RWPE2 (cell line): ENCODE measurements at regions not wholly inside any gene's neighbourhood (a gene's known extent, or its start where the extent isn't known, plus 50 kb on each side); places are given as distances from the start of the nearest gene placed in this dataset.

Experiments
- ATAC-seq: fragments of 200-7000 bp; cut with Tn5 transposase; 3 replicates; pipeline ENCODE4 v1.9.1; 2021; ENCODE audit warnings: low read depth
- DNase-seq: peaks from one replicate; pipeline ENCODE4 v3.0.0-alpha.2; 2020; ENCODE audit warnings: low spot score
- H3K27ac ChIP-seq: fragments of 450-650 bp; 2 replicates; pipeline ENCODE4 v1.5.1; 2017; ENCODE audit warnings: mild to moderate bottlenecking; ENCODE audit not compliant: poor library complexity, severe bottlenecking
- H3K27me3 ChIP-seq: fragments of 250-450 bp; sonication (Bioruptor Pico); 2 replicates; pipeline ENCODE4 v1.5.1; 2021; ENCODE audit warnings: mild to moderate bottlenecking, moderate library complexity; ENCODE audit not compliant: insufficient read depth, poor library complexity, severe bottlenecking
- H3K36me3 ChIP-seq: fragments of 250-450 bp; sonication (Bioruptor Pico); 2 replicates; pipeline ENCODE4 v1.5.1; 2020; ENCODE audit warnings: low read depth, mild to moderate bottlenecking, moderate library complexity
- H3K4me1 ChIP-seq: fragments of 250-450 bp; sonication (Bioruptor Pico); 2 replicates; pipeline ENCODE4 v1.5.1; 2021; ENCODE audit warnings: mild to moderate bottlenecking, moderate library complexity; ENCODE audit not compliant: insufficient read depth, poor library complexity, severe bottlenecking
- H3K4me3 ChIP-seq: fragments of 250-450 bp; sonication (Bioruptor Pico); 2 replicates; pipeline ENCODE4 v1.5.1; 2021; ENCODE audit warnings: mild to moderate bottlenecking, moderate library complexity; ENCODE audit not compliant: severe bottlenecking
- H3K9me3 ChIP-seq: fragments of 250-450 bp; sonication (Bioruptor Pico); 2 replicates; pipeline ENCODE4 v1.5.1; 2021; ENCODE audit warnings: mild to moderate bottlenecking, moderate library complexity; ENCODE audit not compliant: severe bottlenecking
- TF ChIP-seq, protein P1 (sequence below): fragments of 450-650 bp; IDR thresholded peaks from one replicate; pipeline ENCODE4 v1.5.1; 2017; ENCODE audit warnings: mild to moderate bottlenecking, moderate library complexity; ENCODE audit not compliant: poor library complexity, severe bottlenecking

DNA sequence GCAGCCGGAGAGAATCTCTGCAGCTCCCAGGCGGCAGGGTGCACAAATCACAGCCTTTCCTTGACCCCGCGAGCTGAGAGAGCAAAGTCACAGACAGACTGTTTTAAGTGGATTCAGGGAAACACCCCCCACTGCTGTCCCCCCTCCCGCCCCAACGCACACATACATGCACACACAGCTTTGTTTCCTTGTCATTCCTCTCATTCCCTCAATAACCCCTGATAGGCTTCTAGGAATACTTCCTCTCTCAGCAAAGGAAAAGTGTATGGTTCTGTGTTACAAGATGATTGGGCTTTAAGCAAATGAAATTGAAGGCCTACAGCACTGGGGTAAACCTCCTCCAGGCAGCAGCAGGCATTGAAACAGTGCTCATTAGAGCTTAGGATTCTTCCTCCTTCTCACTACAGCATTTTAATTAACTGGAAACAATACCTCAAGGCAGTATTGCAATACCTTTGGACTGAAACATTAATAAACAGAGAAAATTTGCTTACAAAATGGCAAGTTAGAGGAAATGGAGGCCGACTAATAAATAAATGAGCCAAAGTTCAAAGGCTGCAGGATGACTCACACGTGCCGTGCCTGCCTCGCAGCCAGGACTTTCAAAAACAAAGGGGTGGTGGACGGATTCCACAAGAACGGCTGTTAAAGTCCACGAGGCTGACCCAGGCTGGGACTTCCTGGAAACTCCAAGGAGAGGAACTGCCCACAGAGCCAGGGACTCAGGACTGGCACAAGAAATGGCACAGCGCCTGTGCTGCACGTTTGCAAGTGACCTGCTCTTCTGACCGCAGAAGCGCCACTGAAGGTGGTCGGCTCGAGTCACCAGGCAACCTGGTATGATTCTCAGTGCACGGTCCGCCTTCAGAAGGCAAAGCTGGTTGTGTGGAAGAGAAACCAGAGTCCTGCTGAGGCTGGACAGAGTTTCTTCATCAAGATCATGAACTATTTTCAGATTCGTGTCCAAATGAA, 236.2 kb downstream of the SYK start:
- H3K36me3 ChIP-seq: no peaks in the 10 kb centered on the region
- H3K9me3 ChIP-seq: no peaks in the 10 kb centered on the region
- no peak overlapping the region for H3K27ac ChIP-seq
- TF ChIP-seq, protein P1, sequence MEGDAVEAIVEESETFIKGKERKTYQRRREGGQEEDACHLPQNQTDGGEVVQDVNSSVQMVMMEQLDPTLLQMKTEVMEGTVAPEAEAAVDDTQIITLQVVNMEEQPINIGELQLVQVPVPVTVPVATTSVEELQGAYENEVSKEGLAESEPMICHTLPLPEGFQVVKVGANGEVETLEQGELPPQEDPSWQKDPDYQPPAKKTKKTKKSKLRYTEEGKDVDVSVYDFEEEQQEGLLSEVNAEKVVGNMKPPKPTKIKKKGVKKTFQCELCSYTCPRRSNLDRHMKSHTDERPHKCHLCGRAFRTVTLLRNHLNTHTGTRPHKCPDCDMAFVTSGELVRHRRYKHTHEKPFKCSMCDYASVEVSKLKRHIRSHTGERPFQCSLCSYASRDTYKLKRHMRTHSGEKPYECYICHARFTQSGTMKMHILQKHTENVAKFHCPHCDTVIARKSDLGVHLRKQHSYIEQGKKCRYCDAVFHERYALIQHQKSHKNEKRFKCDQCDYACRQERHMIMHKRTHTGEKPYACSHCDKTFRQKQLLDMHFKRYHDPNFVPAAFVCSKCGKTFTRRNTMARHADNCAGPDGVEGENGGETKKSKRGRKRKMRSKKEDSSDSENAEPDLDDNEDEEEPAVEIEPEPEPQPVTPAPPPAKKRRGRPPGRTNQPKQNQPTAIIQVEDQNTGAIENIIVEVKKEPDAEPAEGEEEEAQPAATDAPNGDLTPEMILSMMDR: peak; percentile 11
- DNase-seq (no peak), ATAC-seq (peak; percentile 52)
- no peak overlapping the region for H3K4me3 ChIP-seq
- H3K27me3 ChIP-seq: no peaks in the 10 kb centered on the region
- H3K4me1 ChIP-seq: peaks cover 12% of the 10 kb centered on the region

DNA sequence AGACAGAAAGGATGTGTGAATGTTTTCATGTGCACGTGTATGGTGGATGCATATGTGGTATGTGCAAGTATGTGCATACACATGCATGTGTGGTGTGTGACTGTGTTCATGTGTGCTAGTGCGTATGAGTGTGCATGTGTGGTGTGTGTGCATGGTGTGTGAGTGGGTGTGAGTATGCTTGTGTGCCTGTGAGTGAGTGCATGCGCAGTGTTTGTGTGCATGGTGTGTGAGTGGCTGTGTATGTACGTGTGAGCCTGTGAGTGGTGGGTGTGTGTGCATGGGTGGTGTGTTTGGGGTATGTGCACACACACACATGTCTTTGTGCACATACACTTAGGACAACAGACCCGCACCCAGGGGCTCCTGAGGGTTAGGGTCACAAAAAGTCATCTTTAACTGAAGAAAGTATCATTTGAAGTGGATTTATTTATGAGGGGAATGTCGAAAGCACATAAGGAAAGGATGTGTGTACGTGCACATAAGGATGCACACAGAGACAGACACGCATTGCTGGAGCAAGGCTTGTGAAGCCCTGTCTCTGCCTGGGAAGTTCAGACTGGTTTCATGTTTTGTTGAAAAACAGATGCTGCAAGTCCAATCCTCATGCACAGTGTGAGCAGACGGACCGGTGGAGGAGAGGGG, 237.0 kb downstream of the SYK start:
- H3K27me3 ChIP-seq: no peaks in the 10 kb centered on the region
- TF ChIP-seq, protein P1: no peak
- H3K36me3 ChIP-seq: no peaks in the 10 kb centered on the region
- ATAC-seq (no peak), DNase-seq (no peak)
- no peak overlapping the region for H3K4me3 ChIP-seq
- H3K4me1 ChIP-seq: peaks cover 12% of the 10 kb centered on the region
- no peaks in the 10 kb centered on the region for H3K9me3 ChIP-seq
- H3K27ac ChIP-seq: no peak overlapping the region

GRCh38 chr9:91039125-91039834, 237.7 kb downstream of the SYK start:
- TF ChIP-seq, protein P1: no peak
- no peak for DNase-seq

GRCh38 chr9:91039835-91040140, 238.2 kb downstream of the SYK start:
- DNase-seq (no peak), ATAC-seq (no peak)
- H3K4me3 ChIP-seq: no peak overlapping the region
- no peaks in the 10 kb centered on the region for H3K27me3 ChIP-seq
- H3K27ac ChIP-seq: no peak overlapping the region
- H3K36me3 ChIP-seq: no peaks in the 10 kb centered on the region
- no peaks in the 10 kb centered on the region for H3K9me3 ChIP-seq
- TF ChIP-seq, protein P1: no peak
- H3K4me1 ChIP-seq: peaks cover 12% of the 10 kb centered on the region

More at GRCh38 chr9:91039125-91039834, 237.7 kb downstream of the SYK start:
- no peaks in the 10 kb centered on the region for H3K27me3 ChIP-seq
- no peak overlapping the region for H3K4me3 ChIP-seq
- H3K9me3 ChIP-seq: no peaks in the 10 kb centered on the region
- no peak for ATAC-seq
- no peak overlapping the region for H3K27ac ChIP-seq
- peaks cover 12% of the 10 kb centered on the region for H3K4me1 ChIP-seq
- H3K36me3 ChIP-seq: no peaks in the 10 kb centered on the region
